ENCODE measurements at regions not wholly inside any gene's neighbourhood (a gene's known extent, or its start where the extent isn't known, plus 50 kb on each side); places are given as distances from the start of the nearest gene placed in this dataset.

DNA sequence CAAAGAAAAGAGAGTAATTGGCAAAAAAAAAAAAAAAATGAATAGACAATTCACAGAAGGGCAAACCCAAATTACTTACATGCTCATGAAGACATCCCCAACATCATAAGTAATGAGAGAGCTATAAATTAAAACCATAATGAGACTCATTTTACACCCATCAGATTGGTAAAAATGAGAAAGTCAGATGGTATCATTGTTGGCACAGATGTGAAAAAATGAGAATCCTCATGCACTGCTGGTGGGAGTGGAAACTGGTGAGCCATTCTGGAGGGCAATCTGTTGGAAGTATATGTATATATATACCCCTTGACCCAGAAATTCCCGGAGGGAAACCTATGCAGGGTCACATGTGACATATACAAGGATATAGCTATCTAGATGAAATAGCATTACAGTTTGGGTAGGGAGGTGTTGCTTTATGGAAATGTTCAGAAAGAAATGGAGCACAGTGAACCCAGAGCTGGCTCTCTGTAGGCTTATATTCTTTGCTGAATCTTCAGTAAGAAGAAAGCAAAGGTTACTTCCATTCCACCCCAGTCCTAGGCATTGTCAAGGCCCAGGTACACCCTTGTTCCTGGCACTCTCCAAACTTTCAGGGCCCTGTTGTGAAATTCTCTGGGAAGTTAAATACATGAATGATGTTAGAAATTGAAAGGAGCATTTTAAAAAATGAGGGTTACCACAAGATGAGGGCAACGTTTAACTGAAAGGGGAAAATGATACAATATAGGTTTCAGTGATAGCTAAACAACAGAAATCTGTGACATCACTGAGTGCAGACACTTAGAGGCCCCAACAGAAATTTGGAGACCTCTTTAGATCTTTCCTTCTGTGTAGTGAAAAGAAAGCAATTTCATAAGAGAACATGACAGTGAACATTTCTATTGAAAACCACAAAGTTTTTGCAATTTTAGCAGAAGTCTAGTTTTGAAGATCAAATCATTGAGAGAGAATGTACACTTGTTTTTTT lies 132.7 kb upstream of the TPRG1 start:
- peaks cover 0 to 22% (median 0%) of the 10 kb centered on the region in 11 donors for H3K9me3 ChIP-seq
- ATAC-seq (no peak), DNase-seq (no peak)
- no peaks in the 10 kb centered on the region for H3K27me3 ChIP-seq
- WGBS, 2 donors = 75 to 83% methylated on average over 2 of the region's 2 CpGs
- H3K4me3 ChIP-seq = no peak overlapping the region
- no peak for TF ChIP-seq CTCF (IDR thresholded peaks at IDR 0.05)
- no peak overlapping the region for H3K27ac ChIP-seq
- no peaks in the 10 kb centered on the region for H3K36me3 ChIP-seq
- intact Hi-C loops (cut with DNase I) = no loop called here
- peaks cover 0 to 6% (median 0%) of the 10 kb centered on the region in 9 donors for H3K4me1 ChIP-seq

GRCh38 chr3:189040656-189041335 lies 131.0 kb upstream of the TPRG1 start:
- no peak for TF ChIP-seq CTCF (IDR thresholded peaks at IDR 0.05)
- WGBS, 2 donors = 63 to 65% methylated on average over 4 of the region's 4 CpGs
- Histone ChIP-seq H3K9me3 (peaks cover 0 to 10% (median 0%) of the 10 kb centered on the region in 11 donors), H3K27me3 (no peaks in the 10 kb centered on the region), H3K4me1 (peaks cover 0 to 6% (median 0%) of the 10 kb centered on the region in 9 donors), H3K36me3 (no peaks in the 10 kb centered on the region), H3K4me3 (no peak overlapping the region), H3K27ac (no peak overlapping the region)
- no peak for DNase-seq
- intact Hi-C loops (cut with DNase I) = loop anchor here in 2 of 10 donors (5.0 to 10.0 kb wide), 2 partner anchors 104 to 1298 kb away; no protein-coding TSS in a partner anchor
- no peak for ATAC-seq

GRCh38 chr3:189041482-189042090 lies 130.2 kb upstream of the TPRG1 start:
- intact Hi-C loops (cut with DNase I) = loop anchor here in 2 of 10 donors (5.0 to 10.0 kb wide), 2 partner anchors 103 to 1299 kb away; no protein-coding TSS in a partner anchor
- H3K27ac ChIP-seq = no peak overlapping the region
- H3K9me3 ChIP-seq = peaks cover 0 to 10% (median 0%) of the 10 kb centered on the region in 11 donors
- TF ChIP-seq CTCF (IDR thresholded peaks at IDR 0.05) = peak in 6 of 9 donors; percentile 35 to 55 (median 44)
- no peaks in the 10 kb centered on the region for H3K36me3 ChIP-seq
- 68 to 69% methylated on average over 2 of the region's 2 CpGs for WGBS, 2 donors
- ATAC-seq (peak in 4 of 8 donors; percentile 23 to 50 (median 37)), DNase-seq (peak in 1 of 2 donors; percentile 8)
- no peak overlapping the region for H3K4me3 ChIP-seq
- peaks cover 0 to 6% (median 0%) of the 10 kb centered on the region in 9 donors for H3K4me1 ChIP-seq
- H3K27me3 ChIP-seq = no peaks in the 10 kb centered on the region

DNA sequence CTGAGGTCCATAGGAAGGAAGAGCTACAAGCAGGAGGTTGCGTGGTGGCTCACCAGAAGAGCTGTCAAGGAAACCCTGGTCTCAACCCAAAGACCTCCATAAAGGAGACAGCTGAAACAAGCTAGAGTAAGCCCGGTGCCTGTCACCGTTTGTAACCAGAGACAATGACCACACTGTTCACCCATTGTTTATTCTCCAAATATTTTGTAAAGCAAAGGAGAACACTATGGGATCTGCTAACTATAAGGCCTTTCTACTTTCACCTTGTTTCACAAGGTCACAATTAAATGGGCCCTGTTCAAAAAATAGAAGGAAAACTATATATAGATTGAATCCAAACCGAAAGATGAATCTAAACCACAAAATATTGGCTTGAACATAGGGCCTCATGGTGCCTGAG lies 128.9 kb upstream of the TPRG1 start:
- Histone ChIP-seq H3K36me3 (no peaks in the 10 kb centered on the region), H3K27ac (no peak overlapping the region), H3K4me1 (peaks cover 0 to 6% (median 0%) of the 10 kb centered on the region in 9 donors), H3K27me3 (no peaks in the 10 kb centered on the region), H3K9me3 (peaks cover 0 to 4% (median 0%) of the 10 kb centered on the region in 11 donors), H3K4me3 (no peak overlapping the region)
- DNase-seq (no peak), ATAC-seq (no peak)
- whole genome bisulfite sequencing, 2 donors = 83 to 90% methylated on average over 4 of the region's 4 CpGs
- TF ChIP-seq CTCF (IDR thresholded peaks at IDR 0.05) = no peak
- intact Hi-C loops (cut with DNase I) = loop anchor here in 2 of 10 donors (5.0 to 10.0 kb wide), 2 partner anchors 102 to 1301 kb away; no protein-coding TSS in a partner anchor
